C4-2B (cell line): ENCODE measurements at regions not wholly inside any gene's neighbourhood (a gene's known extent, or its start where the extent isn't known, plus 50 kb on each side); places are given as distances from the start of the nearest gene placed in this dataset.

ENCODE experiments used
- H3K27ac ChIP-seq: fragments of 450-650 bp; 2 replicates; pipeline ENCODE4 v1.5.1; 2017
- ZFX ChIP-seq: fragments of 450-650 bp; IDR thresholded peaks from 2 replicates; pipeline ENCODE4 v1.6.1; 2017
- TF ChIP-seq, protein P1 (sequence below): fragments of 450-650 bp; conservative IDR thresholded peaks from 2 replicates; pipeline ENCODE4 v1.5.1; 2017; ENCODE audit warnings: mild to moderate bottlenecking

DNA sequence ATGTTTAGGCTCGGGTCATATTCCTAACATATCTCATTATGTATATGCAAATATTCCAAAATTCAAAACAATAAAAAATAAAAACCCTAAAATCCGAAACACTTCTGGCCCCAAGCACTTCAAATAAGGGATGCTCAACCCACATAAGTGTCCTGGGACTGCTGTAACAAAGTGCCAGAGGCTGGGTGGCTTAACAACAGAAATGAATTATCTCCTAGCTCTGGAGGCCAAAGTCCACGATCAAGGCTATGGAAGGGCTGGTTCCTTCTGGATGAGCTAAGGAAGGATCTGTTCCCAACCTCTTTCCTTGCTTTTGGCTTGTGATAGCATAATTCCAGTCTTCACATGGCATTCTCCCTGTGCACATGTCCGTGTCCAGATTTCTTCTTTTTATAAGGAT is 181.6 kb upstream of the NFE2L3 start:
- TF ChIP-seq, protein P1, sequence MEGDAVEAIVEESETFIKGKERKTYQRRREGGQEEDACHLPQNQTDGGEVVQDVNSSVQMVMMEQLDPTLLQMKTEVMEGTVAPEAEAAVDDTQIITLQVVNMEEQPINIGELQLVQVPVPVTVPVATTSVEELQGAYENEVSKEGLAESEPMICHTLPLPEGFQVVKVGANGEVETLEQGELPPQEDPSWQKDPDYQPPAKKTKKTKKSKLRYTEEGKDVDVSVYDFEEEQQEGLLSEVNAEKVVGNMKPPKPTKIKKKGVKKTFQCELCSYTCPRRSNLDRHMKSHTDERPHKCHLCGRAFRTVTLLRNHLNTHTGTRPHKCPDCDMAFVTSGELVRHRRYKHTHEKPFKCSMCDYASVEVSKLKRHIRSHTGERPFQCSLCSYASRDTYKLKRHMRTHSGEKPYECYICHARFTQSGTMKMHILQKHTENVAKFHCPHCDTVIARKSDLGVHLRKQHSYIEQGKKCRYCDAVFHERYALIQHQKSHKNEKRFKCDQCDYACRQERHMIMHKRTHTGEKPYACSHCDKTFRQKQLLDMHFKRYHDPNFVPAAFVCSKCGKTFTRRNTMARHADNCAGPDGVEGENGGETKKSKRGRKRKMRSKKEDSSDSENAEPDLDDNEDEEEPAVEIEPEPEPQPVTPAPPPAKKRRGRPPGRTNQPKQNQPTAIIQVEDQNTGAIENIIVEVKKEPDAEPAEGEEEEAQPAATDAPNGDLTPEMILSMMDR = no peak
- no peak for TF ChIP-seq ZFX
- no peak overlapping the region for H3K27ac ChIP-seq

GRCh38 chr7:25970911-25971310 is 181.1 kb upstream of the NFE2L3 start:
- TF ChIP-seq ZFX = no peak
- TF ChIP-seq, protein P1 = no peak
- H3K27ac ChIP-seq = no peak overlapping the region

DNA sequence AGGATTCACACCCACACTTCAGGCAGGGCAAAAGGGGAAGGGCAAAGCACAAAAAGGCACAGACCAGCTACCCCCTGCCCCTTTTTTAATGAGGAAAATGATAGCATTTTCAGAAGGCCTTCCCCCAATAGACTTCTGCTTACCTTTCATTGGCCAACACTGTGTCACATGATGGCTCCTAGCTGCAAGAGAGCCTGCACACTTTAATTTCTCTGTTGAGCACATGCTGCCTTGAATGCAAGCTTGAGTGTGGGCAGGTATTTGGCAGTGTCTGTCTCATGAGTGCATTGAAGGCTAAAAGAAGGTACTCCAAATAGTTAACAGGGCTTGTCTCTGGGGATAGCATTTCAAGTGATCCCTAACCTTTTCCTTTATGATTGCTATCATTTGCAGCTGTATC is 175.4 kb upstream of the NFE2L3 start:
- no peak overlapping the region for H3K27ac ChIP-seq
- TF ChIP-seq, protein P1 = no peak
- no peak for TF ChIP-seq ZFX

- TF ChIP-seq, protein P1 = no peak
- no peak for TF ChIP-seq ZFX
- H3K27ac ChIP-seq = no peak overlapping the region
These were observed 173.5 kb upstream of the NFE2L3 start for GRCh38 chr7:25978466-25978865.

GRCh38 chr7:25979605-25980004 is 172.4 kb upstream of the NFE2L3 start:
- no peak overlapping the region for H3K27ac ChIP-seq
- TF ChIP-seq, protein P1 = no peak
- TF ChIP-seq ZFX = no peak

- no peak for TF ChIP-seq ZFX
- TF ChIP-seq, protein P1 = no peak
- H3K27ac ChIP-seq = no peak overlapping the region
These were observed 169.3 kb upstream of the NFE2L3 start for GRCh38 chr7:25982684-25983083.

DNA sequence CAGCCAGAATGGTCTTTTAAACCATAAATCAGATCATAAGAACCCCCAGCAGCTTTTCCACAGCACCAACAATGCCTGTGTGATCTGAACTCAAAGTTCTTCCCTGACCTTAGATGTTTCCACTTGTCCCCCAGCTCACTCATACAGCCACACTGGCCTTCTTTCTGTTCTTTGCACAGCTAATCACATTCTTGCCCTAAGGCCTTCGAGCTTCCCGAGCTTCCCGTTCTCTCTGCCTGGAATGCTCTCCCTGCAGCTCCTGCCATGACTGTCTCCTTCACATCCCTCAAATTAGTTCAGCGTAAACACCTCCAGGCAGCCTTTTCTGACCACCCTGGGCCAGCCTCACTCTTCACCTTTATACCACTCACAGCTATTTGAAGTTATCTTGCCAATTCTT is 166.8 kb upstream of the NFE2L3 start:
- no peak overlapping the region for H3K27ac ChIP-seq
- no peak for TF ChIP-seq ZFX
- TF ChIP-seq, protein P1 = no peak
